Right renal cortex interstitium (tissue), 3 donors: ENCODE measurements at regions not wholly inside any gene's neighbourhood (a gene's known extent, or its start where the extent isn't known, plus 50 kb on each side); places are given as distances from the start of the nearest gene placed in this dataset.
A peak's percentile ranks its signal among the peaks of the same experiment; 100 is the strongest.
"Not testable (repeated sequence)": the region's sequence is repeated elsewhere in the genome, so short reads cannot be mapped to it uniquely, and the experiment has no call there.

Source experiments
- DNase-seq, 3 donors: peaks; one replicate each; pipeline ENCODE4 v3.0.0-alpha.2; 2013; ENCODE audit warnings: low read depth in 3 of 3, low spot score in 2 of 3

DNA sequence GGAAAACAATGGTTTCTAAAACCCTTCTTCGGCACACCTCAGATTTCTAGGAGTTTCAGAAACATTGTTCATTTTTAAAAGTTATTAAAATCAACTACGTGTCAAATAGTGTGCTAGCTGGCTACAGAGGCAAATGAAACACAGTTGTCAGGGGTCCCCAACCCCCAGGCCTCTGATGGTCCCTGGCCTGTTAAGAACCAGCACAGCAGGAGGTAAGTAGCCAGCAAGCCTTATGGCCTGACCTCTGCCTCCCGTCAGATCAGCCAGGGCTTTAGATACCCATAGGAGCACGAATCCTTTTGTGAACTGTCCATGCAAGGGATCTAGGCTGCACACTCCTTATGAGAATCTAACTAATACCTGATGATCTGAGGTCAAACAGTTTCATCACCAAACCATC is 648.2 kb downstream of the FAM181B start:
- no peak for DNase-seq

GRCh38 chr11:82082976-82083375 is 650.7 kb downstream of the FAM181B start:
- peak in 1 of 3 donors; percentile 0 for DNase-seq

- no peak for DNase-seq
These were observed 653.5 kb downstream of the FAM181B start for GRCh38 chr11:82080160-82080559.

- DNase-seq, result no peak
These were observed 657.5 kb downstream of the FAM181B start for GRCh38 chr11:82076126-82076525.

- no peak for DNase-seq
These were observed 674.2 kb downstream of the FAM181B start for GRCh38 chr11:82059505-82059904.

DNA sequence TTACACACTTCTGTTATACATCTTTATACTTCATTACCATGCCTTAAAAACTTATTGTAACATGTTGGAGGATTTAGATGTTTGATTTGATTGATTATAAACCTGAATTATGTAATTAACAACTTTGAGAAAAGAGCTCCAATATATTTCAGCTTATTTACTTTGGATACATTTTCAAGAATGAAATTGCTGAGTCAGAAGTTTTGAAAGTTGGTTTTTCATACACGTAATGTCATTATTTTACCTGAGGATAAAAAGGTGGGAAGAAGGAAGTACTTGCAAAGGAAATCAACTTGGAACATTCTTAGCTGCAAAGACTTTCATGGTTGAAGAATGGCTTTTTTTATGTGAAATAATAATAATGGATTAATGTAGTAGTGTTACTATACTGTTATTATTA is 677.2 kb downstream of the FAM181B start:
- DNase-seq, result no peak

- DNase-seq, result no peak
These were observed 684.5 kb downstream of the FAM181B start for GRCh38 chr11:82049199-82049598.

- no peak for DNase-seq
These were observed 686.5 kb downstream of the FAM181B start for GRCh38 chr11:82047200-82047599.

GRCh38 chr11:82046778-82047177 is 686.9 kb downstream of the FAM181B start:
- DNase-seq, result no peak

GRCh38 chr11:82045748-82046457 is 687.8 kb downstream of the FAM181B start:
- DNase-seq, result no peak

- no peak for DNase-seq
These were observed 690.3 kb downstream of the FAM181B start for GRCh38 chr11:82043316-82043715.

- DNase-seq, result no peak
These were observed 691.9 kb downstream of the FAM181B start for GRCh38 chr11:82041764-82042163.

DNA sequence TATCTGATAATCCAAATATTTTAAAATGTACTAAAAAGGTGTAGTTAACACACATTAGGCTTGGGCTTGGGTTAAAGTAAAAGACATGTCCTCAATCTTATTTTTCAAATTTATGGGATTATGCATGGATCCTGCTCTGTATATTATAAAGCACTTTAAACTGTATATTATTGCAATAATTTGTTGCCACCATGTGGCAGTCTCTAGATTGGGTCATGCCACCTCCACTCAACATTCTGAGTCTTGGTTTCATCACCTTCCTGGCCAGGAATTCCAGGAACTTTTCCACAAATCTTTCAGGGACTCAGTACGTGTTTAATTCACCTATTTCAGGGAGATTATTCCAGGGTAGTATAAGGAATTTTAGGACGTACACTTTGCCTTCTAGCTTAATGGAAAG is 695.5 kb downstream of the FAM181B start:
- DNase-seq, result no peak

DNA sequence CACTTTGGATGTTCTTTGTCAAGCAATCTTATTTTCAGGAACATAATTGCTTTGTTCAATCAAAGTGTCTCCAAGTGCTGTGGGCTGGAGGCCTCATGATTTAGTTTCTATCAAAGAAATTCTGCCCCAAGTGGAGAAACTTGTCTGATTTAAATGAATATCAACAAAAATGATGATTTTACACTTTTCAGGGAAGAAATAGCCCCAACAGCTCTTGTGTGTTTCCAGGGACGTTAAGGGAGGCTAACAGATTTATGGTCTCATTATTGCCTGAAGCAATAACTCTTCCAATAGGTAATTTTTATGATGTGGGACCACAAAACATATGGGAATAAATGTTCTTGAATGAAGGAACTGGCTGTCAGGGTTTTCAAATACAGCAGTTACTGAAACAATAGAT is 699.1 kb downstream of the FAM181B start:
- no peak for DNase-seq

DNA sequence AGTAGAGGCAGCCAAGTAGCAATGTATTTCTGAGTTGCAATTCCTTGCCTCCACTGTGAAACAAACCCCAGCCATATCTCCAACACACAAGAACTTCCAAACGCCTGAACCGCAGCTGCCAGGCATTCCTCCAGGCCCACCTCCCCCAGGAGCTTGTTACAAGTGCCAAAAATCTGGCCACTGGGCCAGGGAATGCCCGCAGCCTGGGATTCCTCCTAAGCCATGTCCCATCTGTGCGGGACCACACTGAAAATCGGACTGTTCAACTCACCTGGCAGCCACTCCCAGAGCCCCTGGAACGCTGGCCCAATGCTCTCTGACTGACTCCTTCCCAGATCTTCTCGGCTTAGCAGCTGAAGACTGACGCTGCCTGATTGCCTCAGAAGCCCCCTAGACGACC is 706.3 kb downstream of the FAM181B start:
- DNase-seq, result not testable (repeated sequence)

DNA sequence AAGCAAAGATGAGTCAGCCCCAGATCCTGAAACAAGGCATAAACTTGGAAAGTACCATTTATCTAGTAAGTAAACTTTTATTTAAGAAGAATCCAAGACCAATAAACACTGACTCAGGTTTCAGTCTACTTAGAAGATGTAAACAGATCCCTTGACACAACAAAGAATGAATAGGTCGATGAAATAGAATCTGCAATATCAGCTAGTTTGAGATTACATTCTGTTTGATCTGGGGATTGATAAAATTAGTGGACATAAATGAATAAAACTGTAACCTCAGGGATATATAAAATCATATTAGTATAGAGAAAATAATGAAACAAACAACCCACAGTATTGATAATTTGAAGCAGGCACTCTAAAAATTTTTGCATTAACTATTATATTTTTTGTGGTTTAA is 708.9 kb downstream of the FAM181B start:
- DNase-seq, result no peak

DNA sequence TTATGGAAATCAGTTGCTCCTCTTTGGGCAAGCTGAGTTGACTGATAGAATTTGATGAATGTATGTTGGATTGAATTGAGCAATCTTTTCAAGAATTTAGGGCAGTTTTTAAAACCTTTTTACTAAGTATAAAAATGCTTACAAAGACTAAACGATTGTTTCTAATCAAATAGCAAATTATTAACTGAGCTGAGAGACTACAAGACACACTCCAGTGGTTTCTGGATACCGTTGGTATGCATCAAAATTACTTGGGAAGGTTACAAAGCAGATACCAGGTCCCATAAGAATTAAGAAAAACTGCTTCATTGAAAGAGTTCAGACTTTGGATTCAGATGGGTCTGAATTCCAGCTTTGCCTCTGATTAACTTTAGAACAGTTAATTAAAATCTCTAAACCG is 721.4 kb downstream of the FAM181B start:
- DNase-seq, result no peak

DNA sequence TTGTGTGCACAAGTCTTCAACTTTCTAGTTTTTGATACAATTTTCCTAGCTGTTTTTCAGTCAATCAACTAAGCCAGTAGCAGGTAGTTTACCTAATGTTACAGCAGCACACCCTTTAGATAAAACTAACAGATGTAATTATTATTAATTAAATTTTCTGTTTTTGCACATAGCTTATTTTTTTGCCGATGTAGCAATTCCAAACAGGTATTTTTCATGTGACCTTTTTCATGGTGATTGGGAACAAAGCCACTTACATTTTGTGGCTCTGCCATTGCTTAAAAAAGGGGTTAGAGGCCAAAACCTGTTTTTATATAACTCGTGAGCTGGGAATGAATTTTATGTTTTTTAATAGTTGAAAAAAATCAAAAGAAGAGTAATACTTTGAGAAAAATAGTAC is 724.5 kb downstream of the FAM181B start:
- no peak for DNase-seq

- DNase-seq, result no peak
These were observed 726.1 kb downstream of the FAM181B start for GRCh38 chr11:82007521-82007920.

GRCh38 chr11:82004537-82005213 is 729.0 kb downstream of the FAM181B start:
- DNase-seq, result no peak

- DNase-seq, result no peak
These were observed 729.8 kb downstream of the FAM181B start for GRCh38 chr11:82003671-82004515.

DNA sequence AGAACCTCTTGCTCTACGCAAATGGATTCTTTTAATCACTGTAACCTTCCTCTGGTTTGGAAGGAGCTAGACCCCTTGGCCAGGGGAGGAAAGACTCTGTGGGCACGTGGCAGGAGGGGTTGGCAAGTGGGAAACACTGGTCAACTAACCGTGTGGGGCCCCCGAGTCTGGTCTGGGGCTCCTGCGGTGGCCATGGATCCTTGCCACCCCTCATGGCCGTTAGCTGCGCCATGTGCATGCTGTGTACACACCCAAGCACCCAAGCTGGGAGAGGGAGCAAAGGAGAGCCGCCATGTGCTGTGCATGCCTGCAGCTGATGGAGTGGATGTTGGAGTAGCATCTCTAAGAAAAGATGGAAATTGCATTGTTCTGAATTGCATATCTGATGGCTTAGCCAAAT is 730.6 kb downstream of the FAM181B start:
- DNase-seq, result no peak
